Forelimb muscle (tissue), 1 donor: ENCODE measurements at regions not wholly inside any gene's neighbourhood (a gene's known extent, or its start where the extent isn't known, plus 50 kb on each side); places are given as distances from the start of the nearest gene placed in this dataset.

Experiments used
- DNase-seq: peaks from one replicate; pipeline ENCODE4 v3.0.0-alpha.2; 2013; ENCODE audit warnings: low read depth

- DNase-seq, result no peak
These were observed 337.1 kb upstream of the AKR1E2 start for GRCh38 chr10:4488904-4489303.

DNA sequence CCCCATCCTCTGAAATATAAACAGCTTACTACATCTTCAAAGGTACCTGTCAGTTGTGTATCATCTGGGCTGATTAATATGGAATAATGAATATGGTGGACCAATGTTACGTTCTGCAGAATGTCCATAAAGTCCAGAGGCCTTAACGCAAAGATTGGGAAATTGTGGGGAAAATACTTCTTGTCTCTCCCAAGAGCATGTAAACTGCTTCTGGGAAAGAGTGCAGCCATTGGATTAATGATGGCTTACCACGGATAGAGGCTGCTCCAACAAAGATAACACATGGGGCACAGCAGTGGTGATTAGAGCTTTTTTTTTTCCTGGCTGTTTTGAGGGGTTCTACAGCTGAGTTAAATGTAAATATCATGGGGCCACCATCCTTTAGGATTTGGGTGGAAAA, 340.4 kb upstream of the AKR1E2 start:
- no peak for DNase-seq

DNA sequence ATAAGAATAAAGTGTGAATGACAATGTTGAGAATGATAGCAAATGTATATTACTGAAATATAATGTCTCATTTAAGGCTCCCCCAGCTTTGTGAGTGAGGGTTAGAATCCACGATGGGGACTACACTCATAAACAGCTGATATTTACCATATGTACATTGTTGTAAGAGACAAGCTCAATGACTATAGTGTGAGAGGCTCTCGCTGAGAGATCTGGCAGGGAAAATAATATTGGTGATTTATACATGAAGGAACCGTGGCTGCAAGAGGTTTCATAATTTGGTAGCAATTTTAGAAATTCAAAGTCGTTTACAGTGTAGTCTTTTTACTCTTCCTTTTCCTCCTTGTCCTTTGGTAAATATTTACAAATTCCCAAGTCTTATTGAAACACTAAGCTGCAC, 342.2 kb upstream of the AKR1E2 start:
- no peak for DNase-seq

DNA sequence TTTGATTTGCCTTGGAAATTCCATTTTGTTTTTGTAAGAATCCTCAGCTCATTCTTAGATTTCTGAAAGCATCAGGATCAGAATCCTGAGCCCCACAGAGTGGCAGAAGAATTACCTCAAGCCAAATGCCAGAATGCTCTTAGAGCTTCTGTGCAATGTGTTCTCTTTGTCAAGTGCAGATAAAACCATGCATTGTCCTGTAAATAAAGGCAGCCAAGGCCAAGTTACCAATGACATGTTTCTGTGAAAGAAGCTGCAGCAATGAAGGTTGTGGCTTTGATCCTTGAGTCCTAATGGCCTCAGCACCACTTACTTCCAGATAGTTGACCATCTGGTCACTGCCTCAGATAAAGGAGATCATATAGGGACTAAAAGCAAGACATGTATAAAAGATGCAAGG, 343.3 kb upstream of the AKR1E2 start:
- no peak for DNase-seq

GRCh38 chr10:4481192-4481591, 344.8 kb upstream of the AKR1E2 start:
- DNase-seq, result no peak

DNA sequence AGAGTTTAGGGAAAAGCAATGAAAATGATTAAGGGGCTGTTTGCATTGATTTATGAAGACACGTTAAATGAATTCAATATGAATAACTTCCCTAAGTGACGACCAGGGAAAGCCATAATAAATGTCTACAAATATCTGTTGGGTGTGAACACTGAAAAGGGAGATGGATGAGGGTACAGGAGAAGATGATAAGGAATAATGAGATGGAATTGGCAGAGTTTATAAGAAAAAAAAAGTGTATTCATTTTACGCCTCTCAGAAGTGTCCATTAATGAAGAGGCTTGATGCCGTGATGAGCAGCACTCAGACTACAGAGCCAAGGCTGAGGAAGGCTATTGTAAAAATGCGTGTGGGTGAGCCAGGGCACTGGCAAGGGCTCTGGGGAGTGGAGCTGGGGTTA, 346.7 kb upstream of the AKR1E2 start:
- DNase-seq, result no peak

GRCh38 chr10:4477664-4478063, 348.3 kb upstream of the AKR1E2 start:
- DNase-seq, result no peak

DNA sequence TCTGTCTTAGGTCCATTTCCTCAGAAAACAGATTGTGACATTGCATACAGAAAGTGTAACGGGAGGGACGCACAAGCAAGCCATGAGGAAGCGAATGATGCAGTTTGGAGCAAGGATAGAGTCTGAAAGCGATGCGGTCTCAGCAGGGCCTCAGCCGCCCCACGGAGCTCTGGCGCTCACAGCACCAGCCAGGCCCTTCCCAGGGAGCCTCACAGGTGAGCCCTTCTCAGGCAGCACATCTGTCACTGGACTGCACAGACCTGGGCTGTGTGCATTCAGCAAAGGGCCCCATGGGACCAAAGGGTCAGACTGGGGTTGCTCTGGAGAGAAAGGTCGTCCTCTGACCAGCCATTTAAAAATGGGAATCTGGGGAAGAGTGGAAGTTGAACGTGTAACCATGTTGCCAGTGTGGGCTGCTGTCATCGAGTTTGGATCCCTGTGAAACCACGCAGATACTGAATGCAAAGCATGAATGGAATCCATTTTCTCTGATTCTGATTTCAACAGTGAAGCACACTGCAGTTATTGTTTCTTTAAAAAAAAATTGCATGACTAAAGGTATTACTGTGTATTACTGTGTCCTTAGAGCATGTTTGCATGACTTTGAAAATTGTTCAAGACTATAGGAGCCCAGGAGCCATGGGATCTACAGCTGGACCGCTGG, 350.0 kb upstream of the AKR1E2 start:
- no peak for DNase-seq

DNA sequence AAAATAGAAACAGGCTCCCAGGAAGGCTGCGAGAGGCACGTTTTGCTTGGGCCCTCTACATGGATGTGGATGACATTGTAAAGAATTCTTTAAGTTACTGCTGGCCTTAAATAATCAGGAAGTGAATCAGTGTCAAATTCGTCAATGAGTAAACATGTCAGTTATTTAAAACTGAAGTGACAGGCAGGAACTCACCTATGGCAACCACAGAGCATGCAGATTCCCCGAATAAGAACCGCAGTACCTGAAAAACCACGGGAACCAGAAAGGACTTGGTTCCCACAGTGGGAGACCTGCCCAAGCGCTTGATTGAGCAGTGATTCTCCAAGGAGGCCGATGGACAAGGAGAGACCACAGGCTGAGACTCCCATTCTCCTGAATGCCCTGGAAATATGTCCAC, 351.2 kb upstream of the AKR1E2 start:
- DNase-seq, result no peak

DNA sequence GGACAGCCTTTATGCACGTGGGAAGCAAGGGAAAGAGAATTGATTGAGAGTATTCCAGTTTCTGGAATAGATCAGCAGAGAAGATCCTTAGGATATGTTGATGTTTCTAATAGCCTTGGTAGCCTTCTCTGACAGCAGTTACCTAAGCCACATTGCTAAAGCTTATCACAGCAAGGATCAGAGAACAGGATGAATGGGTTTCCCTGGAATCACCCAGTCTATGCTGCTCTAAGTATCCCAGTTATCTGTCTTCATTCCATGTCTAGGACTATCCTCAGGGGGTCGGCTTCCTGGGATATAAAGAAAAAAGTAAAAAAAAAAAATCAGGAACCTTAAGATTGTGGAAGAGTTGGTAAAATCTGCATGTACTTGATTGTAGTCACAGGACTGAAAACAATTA, 352.0 kb upstream of the AKR1E2 start:
- DNase-seq, result no peak

- DNase-seq, result no peak
These were observed 353.7 kb upstream of the AKR1E2 start for GRCh38 chr10:4472190-4472904.

DNA sequence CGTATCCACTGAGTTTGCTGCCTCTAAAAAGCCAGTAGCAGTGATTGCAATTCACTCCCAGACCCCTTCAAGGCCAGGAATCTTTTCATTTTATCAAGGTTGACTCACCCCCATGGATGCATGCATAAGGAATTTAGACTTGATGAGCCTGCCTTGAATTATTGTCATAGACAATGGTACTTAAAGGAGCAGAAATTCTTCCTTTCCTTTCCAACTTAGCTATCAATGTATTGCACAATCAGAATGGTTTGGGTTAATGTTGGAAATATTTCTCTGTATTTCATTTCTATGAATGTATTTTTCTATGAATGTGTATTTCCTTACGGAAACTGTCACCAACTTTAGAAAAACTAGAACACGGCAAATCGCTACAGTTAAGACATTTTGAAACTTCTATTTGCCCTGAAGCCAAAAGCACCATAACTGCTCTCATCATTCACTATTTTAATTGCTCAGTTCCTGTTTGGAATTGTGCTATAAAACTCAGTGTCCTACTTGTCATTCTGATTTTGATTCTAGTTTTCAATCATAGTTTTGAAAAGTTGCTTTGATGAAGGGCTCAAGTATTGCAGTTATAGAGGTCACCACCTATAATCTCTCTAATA, 355.7 kb upstream of the AKR1E2 start:
- no peak for DNase-seq

DNA sequence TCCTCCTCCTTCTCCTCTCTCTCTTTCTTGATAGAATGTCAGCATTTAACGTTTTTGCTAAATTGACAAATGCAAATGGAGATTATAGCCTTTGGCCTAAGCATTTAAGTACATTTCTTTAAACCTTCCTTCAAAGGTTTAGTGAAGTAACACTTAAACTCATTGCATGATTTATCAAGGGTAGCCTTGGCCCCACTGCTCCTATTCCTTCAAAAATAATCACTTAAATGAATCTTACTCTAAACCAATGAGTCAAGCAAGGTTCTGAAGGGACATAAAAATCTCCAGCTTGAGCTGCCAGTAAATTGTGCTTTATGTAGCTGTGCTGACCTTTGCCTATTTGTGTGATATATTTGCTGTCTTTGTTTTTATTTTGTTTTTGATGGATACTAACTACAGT, 358.5 kb upstream of the AKR1E2 start:
- DNase-seq, result no peak

DNA sequence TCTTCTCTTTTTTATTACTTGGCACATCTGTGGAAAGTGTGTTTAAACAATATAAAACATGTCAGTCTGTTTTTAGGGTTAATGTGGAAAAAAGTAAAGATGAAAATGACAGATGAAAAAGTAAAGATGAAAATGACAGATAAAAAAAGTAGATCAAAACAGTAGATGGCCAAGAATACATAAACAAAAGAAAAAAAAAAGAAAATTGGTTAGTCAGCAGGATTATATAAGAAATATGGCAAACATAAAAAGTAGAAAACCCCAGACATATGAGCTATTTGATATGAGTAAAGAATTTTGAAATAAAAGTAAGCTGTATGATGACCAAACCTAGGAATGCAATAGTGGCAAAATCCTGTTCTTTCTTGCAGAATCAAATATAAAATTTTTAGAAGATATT, 365.7 kb upstream of the AKR1E2 start:
- no peak for DNase-seq

DNA sequence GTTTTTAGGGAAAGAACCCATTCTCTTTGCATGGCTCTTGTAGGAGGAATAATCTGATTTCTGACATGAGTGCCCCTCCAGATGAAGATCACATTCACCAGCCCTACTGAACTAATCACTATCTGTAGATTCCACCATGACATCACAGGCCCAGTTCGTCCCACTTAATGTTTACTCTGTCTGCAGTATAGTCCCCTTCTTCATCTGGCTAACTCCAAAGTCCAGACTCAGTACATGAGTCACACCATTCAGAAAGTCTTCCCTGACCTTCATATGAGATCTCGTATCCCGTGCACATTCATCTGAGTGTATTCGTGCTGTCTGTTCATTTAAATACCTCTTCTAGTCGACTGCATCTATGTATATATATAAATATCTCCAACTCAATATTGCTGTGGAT, 366.5 kb upstream of the AKR1E2 start:
- DNase-seq, result no peak

GRCh38 chr10:4457597-4457996, 368.4 kb upstream of the AKR1E2 start:
- DNase-seq, result no peak

DNA sequence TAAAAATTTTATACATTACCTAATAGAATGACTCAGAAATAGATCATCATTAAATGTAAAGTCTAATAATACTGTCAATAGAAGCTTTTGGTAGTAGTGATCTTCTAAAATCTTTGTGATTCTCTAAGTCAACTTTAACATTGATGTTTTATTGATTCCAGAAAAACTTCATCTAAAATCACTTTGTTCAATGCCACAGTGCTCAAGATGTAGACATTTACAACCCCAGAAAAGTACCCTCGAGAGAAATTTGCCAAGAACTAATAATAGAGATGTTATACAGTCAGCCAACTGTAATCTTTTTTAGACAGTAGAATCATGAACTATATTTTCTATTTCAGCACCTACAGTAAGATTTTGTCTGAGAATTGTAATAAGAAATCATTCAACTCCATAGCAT, 369.2 kb upstream of the AKR1E2 start:
- no peak for DNase-seq

- DNase-seq, result no peak
These were observed 369.7 kb upstream of the AKR1E2 start for GRCh38 chr10:4456279-4456678.

GRCh38 chr10:4453950-4454349, 372.1 kb upstream of the AKR1E2 start:
- no peak for DNase-seq

- DNase-seq, result no peak
These were observed 372.7 kb upstream of the AKR1E2 start for GRCh38 chr10:4453276-4453675.

DNA sequence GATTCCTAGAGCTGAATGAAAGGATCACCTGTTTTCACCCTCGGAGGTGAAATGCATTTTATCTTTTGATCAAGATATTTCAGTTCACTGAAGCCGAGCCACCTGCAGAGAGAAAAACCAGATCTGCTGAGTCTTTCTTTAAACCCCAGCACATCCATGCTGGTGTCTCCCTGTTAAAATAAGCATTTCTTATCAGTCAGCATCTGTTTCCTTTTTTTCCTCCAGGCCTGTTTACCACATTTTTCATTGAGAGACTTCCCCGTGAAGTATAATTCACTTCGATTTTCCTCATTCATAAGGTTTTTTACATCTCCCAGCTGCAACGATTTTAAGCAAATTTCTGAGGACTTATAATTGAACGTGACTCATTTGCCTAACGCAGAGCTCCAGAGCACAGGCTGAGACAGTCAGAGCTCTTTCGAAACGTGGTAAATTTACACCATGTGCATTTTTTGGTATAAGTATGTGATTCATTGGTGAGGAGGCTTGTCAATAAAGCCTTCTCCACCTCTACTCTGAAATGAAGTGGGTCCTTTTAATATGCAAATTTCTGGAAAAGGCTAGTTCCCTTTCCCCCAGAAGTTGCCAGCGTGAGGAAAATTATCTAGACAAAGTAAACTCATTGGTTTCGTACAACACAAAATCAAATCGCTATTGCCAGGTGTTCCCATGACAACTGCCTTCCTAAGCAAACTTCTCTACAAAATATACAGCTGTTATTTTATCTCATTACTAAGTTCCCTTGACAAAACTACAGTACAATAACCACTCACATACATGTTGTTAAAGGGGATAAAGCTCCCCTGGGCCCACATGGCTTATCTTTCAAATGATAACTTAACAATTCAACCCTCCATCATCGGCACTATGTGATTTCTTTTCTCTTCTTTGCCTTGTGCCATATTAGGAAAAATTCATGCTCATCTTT, 374.8 kb upstream of the AKR1E2 start:
- peak; percentile 41 for DNase-seq

DNA sequence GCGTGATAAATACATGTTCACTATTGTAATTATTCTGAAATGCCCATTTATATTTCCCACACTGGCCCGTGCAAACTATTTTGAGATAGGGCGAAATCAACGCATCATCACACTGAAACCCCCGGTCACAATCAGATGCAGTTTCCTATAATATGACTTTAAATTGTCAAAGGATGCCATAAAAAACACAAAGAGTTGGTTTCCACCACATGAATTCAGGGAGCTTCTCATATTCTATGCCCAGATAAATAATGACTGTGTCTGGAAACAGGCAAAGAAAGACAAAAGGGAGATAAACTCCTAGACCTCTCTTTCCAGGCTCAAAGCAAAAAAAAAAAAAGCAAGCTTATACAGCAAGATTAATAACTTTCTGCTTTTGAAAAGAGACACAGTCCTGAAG, 375.8 kb upstream of the AKR1E2 start:
- DNase-seq, result no peak
